ENCODE measurements at regions not wholly inside any gene's neighbourhood (a gene's known extent, or its start where the extent isn't known, plus 50 kb on each side); places are given as distances from the start of the nearest gene placed in this dataset.

GRCh38 chr14:94673781-94674231, 61.6 kb downstream of the SERPINA3 start:
- Histone ChIP-seq H3K4me3 (no peak overlapping the region), H3K36me3 (ENCODE audit: low read depth) (no peaks in the 10 kb centered on the region), H3K4me1 (ENCODE audit: low read depth) (no peaks in the 10 kb centered on the region), H3K9me3 (no peaks in the 10 kb centered on the region)
- no peak for ATAC-seq
- no peak for TF ChIP-seq CTCF (IDR thresholded peaks at IDR 0.05)
- DNase-seq = no peak
- intact Hi-C loops (cut with DNase I, micrococcal nuclease) = no loop called here

Data from mucosa of descending colon (tissue), 3 donors.